Activated naive CD4-positive, alpha-beta T cell treated with anti-CD3 and anti-CD28 coated beads for 36 hours (primary cell): ENCODE measurements at regions not wholly inside any gene's neighbourhood (a gene's known extent, or its start where the extent isn't known, plus 50 kb on each side); places are given as distances from the start of the nearest gene placed in this dataset.

Experiments
- CTCF ChIA-PET: fragments of 350-600 bp; sonication (Branson Sonifier 250); formaldehyde crosslinking; loops from one replicate; lab custom pipeline; 2021; ENCODE audit warnings: antibody characterized with exemption; lab: Charles Lee
- DNase-seq: peaks from one replicate; pipeline ENCODE4 v3.0.0-alpha.2; 2020
- H3K27ac Mint-ChIP-seq: one replicate; pipeline ENCODE4 v1.8.0; 2021; ENCODE audit warnings: mild to moderate bottlenecking, mixed read lengths
- H3K27me3 Mint-ChIP-seq: one replicate; pipeline ENCODE4 v1.8.0; 2021; ENCODE audit warnings: low read depth, mixed read lengths
- H3K36me3 Mint-ChIP-seq: one replicate; pipeline ENCODE4 v1.8.0; 2021; ENCODE audit warnings: low read depth, mixed read lengths
- H3K4me1 Mint-ChIP-seq: one replicate; pipeline ENCODE4 v1.8.0; 2021; ENCODE audit warnings: low read depth, mixed read lengths
- H3K4me3 Mint-ChIP-seq: one replicate; pipeline ENCODE4 v1.8.0; 2021; ENCODE audit warnings: mild to moderate bottlenecking, moderate library complexity, mixed read lengths
- H3K9me3 Mint-ChIP-seq: one replicate; pipeline ENCODE4 v1.8.0; 2021; ENCODE audit warnings: mixed read lengths
- intact Hi-C: fragments of 100-400 bp; cut with micrococcal nuclease; formaldehyde crosslinking; loops from one replicate; pipeline ENCODE4 v1.15.1; 2023

GRCh38 chr10:3685384-3685783, 99.6 kb downstream of the KLF6 start:
- intact Hi-C loops, result loop anchor here (5.0 kb wide), 1 partner anchor 72 kb away; no protein-coding TSS in a partner anchor
- peaks cover 1% of the 10 kb centered on the region for H3K9me3 Mint-ChIP-seq
- peaks cover 21% of the 10 kb centered on the region for H3K4me1 Mint-ChIP-seq
- H3K27ac Mint-ChIP-seq, result no peak overlapping the region
- CTCF ChIA-PET, result interaction anchor here (0.6 kb wide), 1 partner anchor 660 kb away, joined by 3 read pairs; no protein-coding TSS in a partner anchor
- no peaks in the 10 kb centered on the region for H3K27me3 Mint-ChIP-seq
- DNase-seq, result no peak
- no peak overlapping the region for H3K4me3 Mint-ChIP-seq
- no peaks in the 10 kb centered on the region for H3K36me3 Mint-ChIP-seq

GRCh38 chr10:3684891-3685290, 100.1 kb downstream of the KLF6 start:
- intact Hi-C loops, result loop anchor here (5.0 kb wide), 1 partner anchor 72 kb away; no protein-coding TSS in a partner anchor
- Mint-ChIP-seq H3K9me3 (peaks cover 1% of the 10 kb centered on the region), H3K27ac (no peak overlapping the region), H3K27me3 (no peaks in the 10 kb centered on the region), H3K4me1 (peaks cover 16% of the 10 kb centered on the region), H3K36me3 (no peaks in the 10 kb centered on the region), H3K4me3 (no peak overlapping the region)
- CTCF ChIA-PET, result interaction anchor here (0.6 kb wide), 1 partner anchor 661 kb away, joined by 3 read pairs; no protein-coding TSS in a partner anchor
- DNase-seq, result no peak

GRCh38 chr10:3683560-3683959, 101.4 kb downstream of the KLF6 start:
- DNase-seq, result no peak
- no peak overlapping the region for H3K27ac Mint-ChIP-seq
- H3K4me1 Mint-ChIP-seq, result peaks cover 10% of the 10 kb centered on the region
- no peaks in the 10 kb centered on the region for H3K27me3 Mint-ChIP-seq
- H3K36me3 Mint-ChIP-seq, result no peaks in the 10 kb centered on the region
- no peaks in the 10 kb centered on the region for H3K9me3 Mint-ChIP-seq
- intact Hi-C loops, result no loop called here
- H3K4me3 Mint-ChIP-seq, result no peak overlapping the region
- CTCF ChIA-PET, result no interaction called here

- no peak for DNase-seq
- CTCF ChIA-PET, result no interaction called here
- intact Hi-C loops, result no loop called here
- Mint-ChIP-seq H3K27ac (no peak overlapping the region), H3K9me3 (no peaks in the 10 kb centered on the region), H3K36me3 (no peaks in the 10 kb centered on the region), H3K27me3 (no peaks in the 10 kb centered on the region), H3K4me1 (peaks cover 10% of the 10 kb centered on the region), H3K4me3 (no peak overlapping the region)
Measured at GRCh38 chr10:3682745-3683144, 102.3 kb downstream of the KLF6 start.

- H3K36me3 Mint-ChIP-seq, result no peaks in the 10 kb centered on the region
Measured at GRCh38 chr10:3681642-3682554, 103.1 kb downstream of the KLF6 start.

GRCh38 chr10:3679950-3680629, 104.9 kb downstream of the KLF6 start:
- H3K4me3 Mint-ChIP-seq, result no peak overlapping the region
- peaks cover 6% of the 10 kb centered on the region for H3K4me1 Mint-ChIP-seq
- intact Hi-C loops, result loop anchor here (2.0 kb wide), 1 partner anchor 25 kb away; no protein-coding TSS in a partner anchor
- no peak overlapping the region for H3K27ac Mint-ChIP-seq
- no peaks in the 10 kb centered on the region for H3K36me3 Mint-ChIP-seq
- no peak for DNase-seq
- CTCF ChIA-PET, result no interaction called here
- H3K9me3 Mint-ChIP-seq, result no peaks in the 10 kb centered on the region
- no peaks in the 10 kb centered on the region for H3K27me3 Mint-ChIP-seq

More at GRCh38 chr10:3681642-3682554, 103.1 kb downstream of the KLF6 start:
- H3K4me1 Mint-ChIP-seq, result peaks cover 10% of the 10 kb centered on the region
- H3K27ac Mint-ChIP-seq, result no peak overlapping the region
- no peaks in the 10 kb centered on the region for H3K27me3 Mint-ChIP-seq
- CTCF ChIA-PET, result no interaction called here
- intact Hi-C loops, result loop anchor here (2.0 kb wide), 1 partner anchor 27 kb away; no protein-coding TSS in a partner anchor
- H3K9me3 Mint-ChIP-seq, result no peaks in the 10 kb centered on the region
- no peak for DNase-seq
- H3K4me3 Mint-ChIP-seq, result no peak overlapping the region

- H3K27me3 Mint-ChIP-seq, result no peaks in the 10 kb centered on the region
- no peak for DNase-seq
- intact Hi-C loops, result no loop called here
- no peak overlapping the region for H3K27ac Mint-ChIP-seq
- H3K9me3 Mint-ChIP-seq, result no peaks in the 10 kb centered on the region
- H3K4me3 Mint-ChIP-seq, result no peak overlapping the region
- H3K36me3 Mint-ChIP-seq, result no peaks in the 10 kb centered on the region
- no peaks in the 10 kb centered on the region for H3K4me1 Mint-ChIP-seq
- CTCF ChIA-PET, result no interaction called here
Measured at GRCh38 chr10:3678629-3679227, 106.3 kb downstream of the KLF6 start.

- no peak for DNase-seq
- CTCF ChIA-PET, result no interaction called here
- H3K4me3 Mint-ChIP-seq, result no peak overlapping the region
- no peaks in the 10 kb centered on the region for H3K36me3 Mint-ChIP-seq
- H3K27ac Mint-ChIP-seq, result no peak overlapping the region
- H3K27me3 Mint-ChIP-seq, result no peaks in the 10 kb centered on the region
- no peaks in the 10 kb centered on the region for H3K4me1 Mint-ChIP-seq
- intact Hi-C loops, result no loop called here
- H3K9me3 Mint-ChIP-seq, result no peaks in the 10 kb centered on the region
Measured at GRCh38 chr10:3676564-3676963, 108.4 kb downstream of the KLF6 start.

- Mint-ChIP-seq H3K4me3 (no peak overlapping the region), H3K36me3 (no peaks in the 10 kb centered on the region), H3K27ac (no peak overlapping the region), H3K4me1 (peaks cover 26% of the 10 kb centered on the region), H3K27me3 (no peaks in the 10 kb centered on the region), H3K9me3 (no peaks in the 10 kb centered on the region)
- DNase-seq, result no peak
- intact Hi-C loops, result no loop called here
- CTCF ChIA-PET, result no interaction called here
Measured at GRCh38 chr10:3672220-3672619, 112.8 kb downstream of the KLF6 start.

GRCh38 chr10:3671386-3671955, 113.5 kb downstream of the KLF6 start:
- H3K36me3 Mint-ChIP-seq, result no peaks in the 10 kb centered on the region
- H3K9me3 Mint-ChIP-seq, result no peaks in the 10 kb centered on the region
- peaks cover 33% of the 10 kb centered on the region for H3K4me1 Mint-ChIP-seq
- no peaks in the 10 kb centered on the region for H3K27me3 Mint-ChIP-seq
- intact Hi-C loops, result no loop called here
- CTCF ChIA-PET, result no interaction called here
- H3K27ac Mint-ChIP-seq, result no peak overlapping the region
- no peak for DNase-seq
- no peak overlapping the region for H3K4me3 Mint-ChIP-seq

GRCh38 chr10:3668966-3669330, 116.1 kb downstream of the KLF6 start:
- Mint-ChIP-seq H3K36me3 (no peaks in the 10 kb centered on the region), H3K4me3 (peak overlapping the region; percentile 74), H3K4me1 (peaks cover 37% of the 10 kb centered on the region), H3K27me3 (no peaks in the 10 kb centered on the region), H3K9me3 (no peaks in the 10 kb centered on the region), H3K27ac (peak overlapping the region; percentile 84)
- no peak for DNase-seq
- CTCF ChIA-PET, result no interaction called here
- intact Hi-C loops, result loop anchor here (2.0 to 5.0 kb wide), 6 partner anchors 20 to 268 kb away; no protein-coding TSS in a partner anchor
